Neutrophil (primary cell): ENCODE measurements at regions not wholly inside any gene's neighbourhood (a gene's known extent, or its start where the extent isn't known, plus 50 kb on each side); places are given as distances from the start of the nearest gene placed in this dataset.

Source experiments
- H3K27ac ChIP-seq: fragments of 200-600 bp; sonication (generic); 2 replicates; pipeline ENCODE4 v1.5.1; 2016; ENCODE audit warnings: mild to moderate bottlenecking, moderate library complexity
- H3K27me3 ChIP-seq: fragments of 200-600 bp; sonication (generic); 2 replicates; pipeline ENCODE4 v1.6.0; 2016; ENCODE audit warnings: mild to moderate bottlenecking
- H3K36me3 ChIP-seq: fragments of 200-600 bp; sonication (generic); 2 replicates; pipeline ENCODE4 v1.5.1; 2017
- H3K4me1 ChIP-seq, 2 experiments: fragments of 200-600 bp in 1 of 2; sonication (generic) in 1 of 2; 1 replicate in 1 of 2; 2 replicates in 1 of 2; pipeline versions ENCODE4 v1.5.1 to v1.6.1; 2013 to 2016; ENCODE audit warnings: low read depth in 1 of 2, low read length in 1 of 2, mild to moderate bottlenecking in 1 of 2, moderate library complexity in 1 of 2; ENCODE audit not compliant: control insufficient read depth in 1 of 2, insufficient read depth in 1 of 2
- H3K4me3 ChIP-seq, 2 experiments: fragments of 200-600 bp in 1 of 2; sonication (generic) in 1 of 2; 1 replicate in 1 of 2; 2 replicates in 1 of 2; pipeline ENCODE4 v1.5.1; 2013 to 2016; ENCODE audit warnings: low read depth in 1 of 2, low read length in 1 of 2, mild to moderate bottlenecking in 1 of 2, moderate library complexity in 1 of 2
- H3K9me3 ChIP-seq: fragments of 200-600 bp; sonication (generic); 2 replicates; pipeline ENCODE4 v1.5.1; 2016
- CTCF ChIP-seq: fragments of 200-600 bp; sonication (generic); IDR thresholded peaks from 2 replicates; pipeline ENCODE4 v1.5.1; 2016; ENCODE audit warnings: antibody characterized with exemption

- no peaks in the 10 kb centered on the region for H3K27me3 ChIP-seq
- no peak overlapping the region for H3K27ac ChIP-seq
- H3K4me3 ChIP-seq, result no peak overlapping the region
- H3K36me3 ChIP-seq, result no peaks in the 10 kb centered on the region
- no peaks in the 10 kb centered on the region for H3K9me3 ChIP-seq
- no peak for TF ChIP-seq CTCF
- no peaks in the 10 kb centered on the region for H3K4me1 ChIP-seq
These were observed 1826.0 kb downstream of the STIM2 start for GRCh38 chr4:28686618-28687017.

- no peak overlapping the region for H3K4me3 ChIP-seq
- H3K27me3 ChIP-seq, result no peaks in the 10 kb centered on the region
- H3K36me3 ChIP-seq, result no peaks in the 10 kb centered on the region
- no peak overlapping the region for H3K27ac ChIP-seq
- H3K9me3 ChIP-seq, result no peaks in the 10 kb centered on the region
- TF ChIP-seq CTCF, result no peak
- H3K4me1 ChIP-seq, result no peaks in the 10 kb centered on the region
These were observed 1830.2 kb downstream of the STIM2 start for GRCh38 chr4:28690890-28691289.

- TF ChIP-seq CTCF, result no peak
- Histone ChIP-seq H3K27ac (no peak overlapping the region), H3K9me3 (no peaks in the 10 kb centered on the region), H3K36me3 (no peaks in the 10 kb centered on the region), H3K4me3 (no peak overlapping the region), H3K4me1 (no peaks in the 10 kb centered on the region), H3K27me3 (no peaks in the 10 kb centered on the region)
These were observed 1841.9 kb downstream of the STIM2 start for GRCh38 chr4:28702571-28702970.

GRCh38 chr4:28709891-28710290 lies 1849.2 kb downstream of the STIM2 start:
- no peaks in the 10 kb centered on the region for H3K36me3 ChIP-seq
- no peaks in the 10 kb centered on the region for H3K27me3 ChIP-seq
- no peak for TF ChIP-seq CTCF
- H3K4me3 ChIP-seq, result no peak overlapping the region
- H3K9me3 ChIP-seq, result no peaks in the 10 kb centered on the region
- no peaks in the 10 kb centered on the region for H3K4me1 ChIP-seq
- H3K27ac ChIP-seq, result no peak overlapping the region

- H3K27me3 ChIP-seq, result no peaks in the 10 kb centered on the region
- no peak overlapping the region for H3K27ac ChIP-seq
- no peaks in the 10 kb centered on the region for H3K9me3 ChIP-seq
- no peaks in the 10 kb centered on the region for H3K4me1 ChIP-seq
- TF ChIP-seq CTCF, result no peak
- H3K4me3 ChIP-seq, result no peak overlapping the region
- no peaks in the 10 kb centered on the region for H3K36me3 ChIP-seq
These were observed 1862.7 kb downstream of the STIM2 start for GRCh38 chr4:28723371-28723770.

GRCh38 chr4:28724239-28724638 lies 1863.6 kb downstream of the STIM2 start:
- Histone ChIP-seq H3K36me3 (no peaks in the 10 kb centered on the region), H3K9me3 (no peaks in the 10 kb centered on the region), H3K27me3 (no peaks in the 10 kb centered on the region), H3K27ac (no peak overlapping the region), H3K4me1 (no peaks in the 10 kb centered on the region), H3K4me3 (no peak overlapping the region)
- no peak for TF ChIP-seq CTCF
